GM18498 (cell line): ENCODE measurements at regions not wholly inside any gene's neighbourhood (a gene's known extent, or its start where the extent isn't known, plus 50 kb on each side); places are given as distances from the start of the nearest gene placed in this dataset.

ENCODE experiments used
- ATAC-seq: cut with Tn5 transposase; IDR thresholded peaks from one replicate; pipeline ENCODE4 v1.9.1; 2021; ENCODE audit warnings: mild to moderate bottlenecking, moderate library complexity; ENCODE audit not compliant: unreplicated experiment

- no peak for ATAC-seq
Observed at GRCh38 chr20:52416953-52417352, 225.4 kb upstream of the ZFP64 start.

GRCh38 chr20:52411611-52412010, 220.0 kb upstream of the ZFP64 start:
- ATAC-seq: no peak

- no peak for ATAC-seq
Observed at GRCh38 chr20:52410731-52411234, 219.2 kb upstream of the ZFP64 start.

- no peak for ATAC-seq
Observed at GRCh38 chr20:52410182-52410647, 218.6 kb upstream of the ZFP64 start.

GRCh38 chr20:52405986-52406385, 214.4 kb upstream of the ZFP64 start:
- ATAC-seq: no peak

- ATAC-seq: peak; percentile 77
Observed at GRCh38 chr20:52405417-52405816, 213.8 kb upstream of the ZFP64 start.

- ATAC-seq: no peak
Observed at GRCh38 chr20:52404671-52405070, 213.1 kb upstream of the ZFP64 start.

GRCh38 chr20:52402950-52403349, 211.4 kb upstream of the ZFP64 start:
- ATAC-seq: peak; percentile 70

- ATAC-seq: no peak
Observed at GRCh38 chr20:52402514-52402913, 210.9 kb upstream of the ZFP64 start.

- ATAC-seq: no peak
Observed at GRCh38 chr20:52401431-52401830, 209.9 kb upstream of the ZFP64 start.

- ATAC-seq: no peak
Observed at GRCh38 chr20:52399352-52399751, 207.8 kb upstream of the ZFP64 start.

- ATAC-seq: no peak
Observed at GRCh38 chr20:52389606-52390005, 198.0 kb upstream of the ZFP64 start.

- ATAC-seq: no peak
Observed at GRCh38 chr20:52383995-52384621, 192.5 kb upstream of the ZFP64 start.

- ATAC-seq: no peak
Observed at GRCh38 chr20:52382933-52383332, 191.4 kb upstream of the ZFP64 start.

- ATAC-seq: no peak
Observed at GRCh38 chr20:52379723-52380336, 188.3 kb upstream of the ZFP64 start.

GRCh38 chr20:52372169-52372568, 180.6 kb upstream of the ZFP64 start:
- ATAC-seq: no peak

- ATAC-seq: no peak
Observed at GRCh38 chr20:52365688-52366087, 174.1 kb upstream of the ZFP64 start.

- ATAC-seq: no peak
Observed at GRCh38 chr20:52364405-52364804, 172.8 kb upstream of the ZFP64 start.

GRCh38 chr20:52361650-52362049, 170.1 kb upstream of the ZFP64 start:
- ATAC-seq: no peak

- no peak for ATAC-seq
Observed at GRCh38 chr20:52349806-52350205, 158.2 kb upstream of the ZFP64 start.

- ATAC-seq: no peak
Observed at GRCh38 chr20:52348434-52348833, 156.9 kb upstream of the ZFP64 start.

GRCh38 chr20:52346797-52347196, 155.2 kb upstream of the ZFP64 start:
- no peak for ATAC-seq

GRCh38 chr20:52342913-52343312, 151.3 kb upstream of the ZFP64 start:
- no peak for ATAC-seq
